DND-41 (cell line): ENCODE measurements at regions not wholly inside any gene's neighbourhood (a gene's known extent, or its start where the extent isn't known, plus 50 kb on each side); places are given as distances from the start of the nearest gene placed in this dataset.

Source experiments
- EZH2 ChIP-seq: IDR thresholded peaks from 3 replicates; pipeline ENCODE4 v1.6.1; 2012; ENCODE audit warnings: borderline replicate concordance, low read depth, mild to moderate bottlenecking, moderate library complexity, low read length, inconsistent platforms; ENCODE audit not compliant: severe bottlenecking
- TF ChIP-seq, protein P1 (sequence below): IDR thresholded peaks from 2 replicates; pipeline ENCODE4 v1.5.1; 2012; ENCODE audit warnings: borderline replicate concordance, low read length, moderate library complexity, mild to moderate bottlenecking; ENCODE audit not compliant: poor library complexity, severe bottlenecking; ENCODE audit errors: extremely low read depth

DNA sequence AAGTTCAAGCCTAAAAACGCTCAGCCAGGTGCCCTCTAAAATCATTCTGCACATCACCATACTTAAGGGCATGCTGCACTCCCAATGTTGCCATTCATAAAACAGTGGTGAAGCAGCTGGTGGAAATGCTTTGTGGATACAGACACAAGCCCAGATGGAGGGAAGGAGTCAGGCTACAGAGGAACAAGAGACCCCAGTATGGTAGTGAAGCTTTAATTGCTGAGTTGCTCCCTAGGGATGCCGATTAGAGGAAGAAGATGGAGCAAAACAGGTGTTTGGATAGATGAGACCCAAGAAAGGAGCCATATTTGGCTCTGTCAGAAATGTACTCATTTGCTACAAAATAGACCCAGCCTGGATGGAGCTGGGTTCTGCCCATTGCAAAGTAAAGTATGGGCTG lies 230.5 kb downstream of the NSG2 start:
- TF ChIP-seq, protein P1, sequence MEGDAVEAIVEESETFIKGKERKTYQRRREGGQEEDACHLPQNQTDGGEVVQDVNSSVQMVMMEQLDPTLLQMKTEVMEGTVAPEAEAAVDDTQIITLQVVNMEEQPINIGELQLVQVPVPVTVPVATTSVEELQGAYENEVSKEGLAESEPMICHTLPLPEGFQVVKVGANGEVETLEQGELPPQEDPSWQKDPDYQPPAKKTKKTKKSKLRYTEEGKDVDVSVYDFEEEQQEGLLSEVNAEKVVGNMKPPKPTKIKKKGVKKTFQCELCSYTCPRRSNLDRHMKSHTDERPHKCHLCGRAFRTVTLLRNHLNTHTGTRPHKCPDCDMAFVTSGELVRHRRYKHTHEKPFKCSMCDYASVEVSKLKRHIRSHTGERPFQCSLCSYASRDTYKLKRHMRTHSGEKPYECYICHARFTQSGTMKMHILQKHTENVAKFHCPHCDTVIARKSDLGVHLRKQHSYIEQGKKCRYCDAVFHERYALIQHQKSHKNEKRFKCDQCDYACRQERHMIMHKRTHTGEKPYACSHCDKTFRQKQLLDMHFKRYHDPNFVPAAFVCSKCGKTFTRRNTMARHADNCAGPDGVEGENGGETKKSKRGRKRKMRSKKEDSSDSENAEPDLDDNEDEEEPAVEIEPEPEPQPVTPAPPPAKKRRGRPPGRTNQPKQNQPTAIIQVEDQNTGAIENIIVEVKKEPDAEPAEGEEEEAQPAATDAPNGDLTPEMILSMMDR, result no peak
- TF ChIP-seq EZH2, result no peak
